HepG2 (cell line): ENCODE measurements at regions not wholly inside any gene's neighbourhood (a gene's known extent, or its start where the extent isn't known, plus 50 kb on each side); places are given as distances from the start of the nearest gene placed in this dataset.

ENCODE experiments used
- ATF6 ChIP-seq: sonication (generic); formaldehyde crosslinking; conservative IDR thresholded peaks from 2 replicates; pipeline ENCODE4 v1.4.0; 2020; ENCODE audit warnings: missing genetic modification reagents
- CHCHD3 ChIP-seq: sonication (generic); formaldehyde crosslinking; IDR thresholded peaks from 2 replicates; pipeline ENCODE4 v1.8.0; 2022; ENCODE audit warnings: mild to moderate bottlenecking, missing genetic modification reagents, moderate library complexity
- CHD4 ChIP-seq: fragments of 200-600 bp; sonication (generic); IDR thresholded peaks from 2 replicates; pipeline ENCODE4 v1.7.0; 2017; ENCODE audit warnings: mild to moderate bottlenecking, low read length, borderline replicate concordance
- CTCF ChIP-seq: sonication (generic); formaldehyde crosslinking; IDR thresholded peaks from 2 replicates; pipeline ENCODE4 v1.5.0; 2020; ENCODE audit warnings: mild to moderate bottlenecking, missing genetic modification reagents, moderate library complexity
- GABPA ChIP-seq, 2 experiments: IDR thresholded peaks; 2 replicates each; pipeline ENCODE4 v1.6.1; 2011 to 2016; ENCODE audit warnings: low read depth in 2 of 2, low read length in 1 of 2, missing biosample characterization in 1 of 2, missing genetic modification characterization in 1 of 2
- MTA3 ChIP-seq: sonication (generic); formaldehyde crosslinking; IDR thresholded peaks from 2 replicates; pipeline ENCODE4 v1.4.0; 2020; ENCODE audit warnings: missing genetic modification reagents
- NAIF1 ChIP-seq: sonication (generic); formaldehyde crosslinking; IDR thresholded peaks from 2 replicates; pipeline ENCODE4 v1.5.0; 2020; ENCODE audit warnings: mild to moderate bottlenecking, missing genetic modification reagents, borderline replicate concordance
- POLR2A ChIP-seq, 2 experiments: IDR thresholded peaks; 2 replicates each; pipeline ENCODE4 v1.6.1; 2011; ENCODE audit warnings: low read depth in 2 of 2, low read length in 2 of 2, mild to moderate bottlenecking in 1 of 2, moderate library complexity in 1 of 2; ENCODE audit not compliant: insufficient read depth in 1 of 2
- SMARCE1 ChIP-seq: fragments of 450-650 bp; IDR thresholded peaks from 2 replicates; pipeline ENCODE4 v1.6.1; 2017; ENCODE audit warnings: borderline replicate concordance
- ZNF138 ChIP-seq: sonication (generic); formaldehyde crosslinking; IDR thresholded peaks from 2 replicates; pipeline ENCODE4 v1.5.0; 2020; ENCODE audit warnings: mild to moderate bottlenecking, low read depth, missing genetic modification reagents
- ZNF337 ChIP-seq: sonication (generic); formaldehyde crosslinking; IDR thresholded peaks from 2 replicates; pipeline ENCODE4 v1.5.1; 2020; ENCODE audit warnings: missing genetic modification reagents, low read depth, mild to moderate bottlenecking, borderline replicate concordance
- ZNF782 ChIP-seq: sonication (generic); formaldehyde crosslinking; IDR thresholded peaks from 2 replicates; pipeline ENCODE4 v1.4.0; 2020; ENCODE audit warnings: missing genetic modification reagents, mild to moderate bottlenecking, borderline replicate concordance

- TF ChIP-seq ZNF138 (no peak), SMARCE1 (no peak), ZNF337 (CRISPR knock-in tag) (no peak), CHCHD3 (CRISPR knock-in tag) (no peak), ATF6 (no peak), GABPA (IDR thresholded peaks at IDR 0.05; ENCODE audit: low read depth, low read length) (no peak), GABPA (CRISPR knock-in tag; IDR thresholded peaks at IDR 0.05; ENCODE audit: low read depth) (no peak), CTCF (no peak), ZNF782 (CRISPR knock-in tag) (no peak), MTA3 (no peak), CHD4 (no peak), POLR2A (IDR thresholded peaks at IDR 0.05; ENCODE audit: insufficient read depth in 1 of 2, low read depth in 2 of 2, low read length in 2 of 2) (no peak), NAIF1 (no peak)
Measured at GRCh38 chr6:112450663-112451062, 103.5 kb downstream of the RFPL4B start.
